ENCODE measurements at regions not wholly inside any gene's neighbourhood (a gene's known extent, or its start where the extent isn't known, plus 50 kb on each side); places are given as distances from the start of the nearest gene placed in this dataset.
A peak's percentile ranks its signal among the peaks of the same experiment; 100 is the strongest.

- peak; percentile 15 for DNase-seq
These were observed 132.3 kb downstream of the SNAPC1 start for GRCh38 chr14:61894452-61895077.

- no peak for DNase-seq
These were observed 135.1 kb downstream of the SNAPC1 start for GRCh38 chr14:61897300-61897699.

- DNase-seq, result no peak
These were observed 136.3 kb downstream of the SNAPC1 start for GRCh38 chr14:61898568-61898967.

GRCh38 chr14:61899497-61899896 is 137.3 kb downstream of the SNAPC1 start:
- no peak for DNase-seq

- no peak for DNase-seq
These were observed 142.7 kb downstream of the SNAPC1 start for GRCh38 chr14:61904946-61905345.

GRCh38 chr14:61911574-61911973 is 149.4 kb downstream of the SNAPC1 start:
- DNase-seq, result no peak

GRCh38 chr14:61918998-61919397 is 156.8 kb downstream of the SNAPC1 start:
- no peak for DNase-seq

GRCh38 chr14:61923348-61923747 is 161.1 kb downstream of the SNAPC1 start:
- DNase-seq, result no peak

- DNase-seq, result no peak
These were observed 162.8 kb downstream of the SNAPC1 start for GRCh38 chr14:61925043-61925442.

GRCh38 chr14:61925732-61926435 is 163.7 kb downstream of the SNAPC1 start:
- DNase-seq, result no peak

- no peak for DNase-seq
These were observed 164.8 kb downstream of the SNAPC1 start for GRCh38 chr14:61927060-61927459.

- DNase-seq, result no peak
These were observed 165.3 kb downstream of the SNAPC1 start for GRCh38 chr14:61927520-61927919.

- DNase-seq, result no peak
These were observed 166.1 kb downstream of the SNAPC1 start for GRCh38 chr14:61928300-61928699.

- no peak for DNase-seq
These were observed 166.5 kb downstream of the SNAPC1 start for GRCh38 chr14:61928701-61929100.

- DNase-seq, result no peak
These were observed 167.4 kb downstream of the SNAPC1 start for GRCh38 chr14:61929651-61930050.

GRCh38 chr14:61930101-61930857 is 168.1 kb downstream of the SNAPC1 start:
- DNase-seq, result no peak

- no peak for DNase-seq
These were observed 170.8 kb downstream of the SNAPC1 start for GRCh38 chr14:61932974-61933373.

GRCh38 chr14:61934385-61934784 is 172.2 kb downstream of the SNAPC1 start:
- DNase-seq, result no peak

GRCh38 chr14:61939776-61940175 is 177.6 kb downstream of the SNAPC1 start:
- DNase-seq, result no peak

GRCh38 chr14:61940666-61941420 is 178.6 kb downstream of the SNAPC1 start:
- no peak for DNase-seq

GRCh38 chr14:61941421-61942150 is 179.4 kb downstream of the SNAPC1 start:
- no peak for DNase-seq

GRCh38 chr14:61948376-61948775 is 186.2 kb downstream of the SNAPC1 start:
- no peak for DNase-seq

- DNase-seq, result no peak
These were observed 188.1 kb downstream of the SNAPC1 start for GRCh38 chr14:61950340-61950739.

Data from DMS153 (cell line).